HepG2 (cell line): ENCODE measurements at regions not wholly inside any gene's neighbourhood (a gene's known extent, or its start where the extent isn't known, plus 50 kb on each side); places are given as distances from the start of the nearest gene placed in this dataset.

Experiments
- ATAC-seq: fragments of 200-7000 bp; cut with Tn5 transposase; 3 replicates; pipeline ENCODE4 v1.9.1; 2020; ENCODE audit warnings: mild to moderate bottlenecking, moderate library complexity
- BruUV-seq: library from RNA; stranded (reverse); fragments of 400-500 nt; replicated peaks from 2 replicates; lab custom pipeline; 2021; lab: Mats Ljungman, UMichigan
- CTCF ChIA-PET: fragments of 300-600 bp; formaldehyde crosslinking; extraction: SDS; loops from one replicate; lab custom pipeline; 2021; ENCODE audit warnings: low total read pairs, inconsistent platforms, low intra/inter-chr PET ratio; lab: Yijun Ruan, JAX
- POLR2A ChIA-PET: fragments of 350-600 bp; sonication (Branson Sonifier 250); formaldehyde crosslinking; loops from one replicate; lab custom pipeline; 2020; ENCODE audit warnings: antibody characterized with exemption, inconsistent platforms; lab: Yijun Ruan, JAX
- DNase-seq: peaks from one replicate; pipeline ENCODE4 v3.0.0-alpha.2; 2015; ENCODE audit warnings: low spot score
- FAIRE-seq: peaks from 3 replicates; lab custom pipeline; 2011; peaks lifted over from hg19 to GRCh38; lab: Jason Lieb, UNC
- H2AFZ ChIP-seq: one replicate; pipeline ENCODE4 v1.6.1; 2011; ENCODE audit warnings: low read length, inconsistent platforms
- H3K27ac ChIP-seq: fragments of 300-600 bp; 3 replicates; pipeline ENCODE4 v1.8.0; 2011; ENCODE audit warnings: mixed run types, mild to moderate bottlenecking, mixed read lengths, low read length, inconsistent platforms; ENCODE audit not compliant: insufficient read depth; ENCODE audit errors: extremely low read length
- H3K27me3 ChIP-seq, 2 experiments: fragments of 200-600 bp in 1 of 2; 2 replicates in 1 of 2; 3 replicates in 1 of 2; pipeline versions ENCODE4 v1.6.0 to v1.8.0; 2011; ENCODE audit warnings: low read length in 2 of 2, mild to moderate bottlenecking in 2 of 2, moderate library complexity in 2 of 2, inconsistent platforms in 1 of 2; ENCODE audit not compliant: insufficient read depth in 2 of 2, control insufficient read depth in 1 of 2
- H3K36me3 ChIP-seq, 2 experiments: fragments of 200-600 bp in 1 of 2; replicated peaks in 1 of 2; 2 replicates in 1 of 2; 3 replicates in 1 of 2; pipeline versions ENCODE4 v1.5.1 to v1.8.0; 2011; ENCODE audit warnings: low read length in 2 of 2, inconsistent platforms in 1 of 2; ENCODE audit not compliant: insufficient read depth in 2 of 2, control insufficient read depth in 1 of 2
- H3K4me1 ChIP-seq: 2 replicates; pipeline ENCODE4 v1.5.1; 2012; ENCODE audit warnings: low read length, inconsistent platforms; ENCODE audit not compliant: insufficient read depth
- H3K4me2 ChIP-seq: 2 replicates; pipeline ENCODE4 v1.6.0; 2011; ENCODE audit warnings: low read depth, low read length, inconsistent platforms
- H3K4me3 ChIP-seq, 3 experiments: fragments of 200-600 bp in 1 of 3; sonication (generic), shearing (Covaris generic) in 1 of 3; replicated peaks in 1 of 3; 2 replicates each; pipeline ENCODE4 v1.5.1; 2011 to 2016; ENCODE audit warnings: low read length in 3 of 3, inconsistent platforms in 2 of 3, low read depth in 2 of 3, mild to moderate bottlenecking in 2 of 3, control low read depth in 1 of 3, mixed read lengths in 1 of 3; ENCODE audit not compliant: insufficient read depth in 1 of 3
- H3K79me2 ChIP-seq: one replicate; pipeline ENCODE4 v1.6.1; 2011; ENCODE audit warnings: low read length, inconsistent platforms; ENCODE audit not compliant: insufficient read depth
- H3K9ac ChIP-seq: 2 replicates; pipeline ENCODE4 v1.6.0; 2011; ENCODE audit warnings: mild to moderate bottlenecking, low read depth, low read length, inconsistent platforms; ENCODE audit not compliant: insufficient read depth
- H3K9me3 ChIP-seq: 2 replicates; pipeline ENCODE4 v1.5.1; 2012; ENCODE audit warnings: mild to moderate bottlenecking, low read length
- H4K20me1 ChIP-seq: 2 replicates; pipeline ENCODE4 v1.6.0; 2011; ENCODE audit warnings: inconsistent platforms, mild to moderate bottlenecking, low read length, moderate library complexity; ENCODE audit not compliant: insufficient read depth
- BHLHE40 ChIP-seq: IDR thresholded peaks from 2 replicates; pipeline ENCODE4 v1.6.1; 2011; ENCODE audit warnings: low read length, improper control_type of control experiment
- FOXP1 ChIP-seq, 2 experiments: fragments of 450-650 bp in 1 of 2; IDR thresholded peaks; 2 replicates each; pipeline ENCODE4 v1.6.1; 2017 to 2018; ENCODE audit warnings: antibody characterized with exemption in 1 of 2
- HMG20A ChIP-seq: IDR thresholded peaks from 2 replicates; pipeline ENCODE4 v1.6.1; 2016; ENCODE audit warnings: borderline replicate concordance
- MED8 ChIP-seq: sonication (generic); formaldehyde crosslinking; IDR thresholded peaks from 2 replicates; pipeline ENCODE4 v1.8.1; 2023; ENCODE audit warnings: mild to moderate bottlenecking, missing genetic modification reagents; ENCODE audit not compliant: insufficient replicate concordance
- ZNF713 ChIP-seq: sonication (generic); formaldehyde crosslinking; IDR thresholded peaks from 2 replicates; pipeline ENCODE4 v1.4.0; 2020; ENCODE audit warnings: mild to moderate bottlenecking, missing genetic modification reagents
- ZNF761 ChIP-seq: sonication (generic); formaldehyde crosslinking; conservative IDR thresholded peaks from 2 replicates; pipeline ENCODE4 v1.4.0; 2020; ENCODE audit warnings: mild to moderate bottlenecking, missing genetic modification reagents
- WGBS: methylation state at CpG from one replicate; pipeline ENCODE4 v1.1.6; 2017; ENCODE audit warnings: low lambda C conversion rate; 5-methylcytosine and 5-hydroxymethylcytosine counted together
- in situ Hi-C: cut with HindIII; loops from 2 replicates; pipeline ENCODE4 v1.10.0; 2017; ENCODE audit warnings: low pct_unique_long_range_greater_than_20kb; ENCODE audit not compliant: extremely low pct_ligation_motif_present
- intact Hi-C: fragments of 100-400 bp; cut with micrococcal nuclease; formaldehyde crosslinking; loops from one replicate; pipeline ENCODE4 v1.10.0; 2022; ENCODE audit not compliant: unreplicated experiment
- TF ChIP-seq, protein P1 (sequence below): sonication (generic); formaldehyde crosslinking; IDR thresholded peaks from 2 replicates; pipeline ENCODE4 v1.4.0; 2020; ENCODE audit warnings: missing genetic modification reagents, low read depth, mild to moderate bottlenecking, borderline replicate concordance
- TF ChIP-seq, protein P2 (sequence below): sonication (generic); formaldehyde crosslinking; IDR thresholded peaks from 2 replicates; pipeline ENCODE4 v1.8.0; 2022; ENCODE audit warnings: mild to moderate bottlenecking, missing genetic modification reagents, borderline replicate concordance

GRCh38 chrX:55144697-55145096 lies 55.9 kb downstream of the PAGE2 start:
- Histone ChIP-seq H3K4me2 (no peak overlapping the region), H3K4me1 (peaks cover 23% of the 10 kb centered on the region), H3K9ac (no peak overlapping the region), H2AFZ (no peak overlapping the region), H3K36me3 (no peaks in the 10 kb centered on the region), H3K79me2 (no peaks in the 10 kb centered on the region), H3K9me3 (no peaks in the 10 kb centered on the region), H3K27me3 (no peaks in the 10 kb centered on the region), H4K20me1 (no peaks in the 10 kb centered on the region), H3K27ac (no peak overlapping the region), H3K4me3 (no peak overlapping the region)
- ATAC-seq (no peak), DNase-seq (no peak), FAIRE-seq (no peak)
- ChIA-PET POLR2A (no interaction called here), CTCF (no interaction called here)
- in situ Hi-C loops (loop anchor here (25.0 kb wide), 1 partner anchor 568 kb away; the partner anchor contains the start of gene RRAGB), intact Hi-C loops (no loop called here)
- no TSS peak for BruUV-seq
- TF ChIP-seq FOXP1 (IDR thresholded peaks at IDR 0.05) = no peak
- TF ChIP-seq FOXP1 (CRISPR knock-in tag; IDR thresholded peaks at IDR 0.05) = no peak
- TF ChIP-seq HMG20A (CRISPR knock-in tag) = no peak
- TF ChIP-seq, protein P1, sequence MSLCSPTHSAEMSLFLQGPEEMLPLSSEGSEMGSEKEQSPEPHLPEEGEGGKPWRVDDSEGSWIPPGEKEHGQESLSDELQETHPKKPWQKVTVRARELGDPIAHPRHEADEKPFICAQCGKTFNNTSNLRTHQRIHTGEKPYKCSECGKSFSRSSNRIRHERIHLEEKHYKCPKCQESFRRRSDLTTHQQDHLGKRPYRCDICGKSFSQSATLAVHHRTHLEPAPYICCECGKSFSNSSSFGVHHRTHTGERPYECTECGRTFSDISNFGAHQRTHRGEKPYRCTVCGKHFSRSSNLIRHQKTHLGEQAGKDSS (CRISPR knock-in tag) = no peak
- no peak for TF ChIP-seq MED8 (CRISPR knock-in tag)
- TF ChIP-seq ZNF713 (CRISPR knock-in tag) = no peak
- no peak for TF ChIP-seq ZNF761 (CRISPR knock-in tag)
- TF ChIP-seq BHLHE40 = no peak
- TF ChIP-seq, protein P2, sequence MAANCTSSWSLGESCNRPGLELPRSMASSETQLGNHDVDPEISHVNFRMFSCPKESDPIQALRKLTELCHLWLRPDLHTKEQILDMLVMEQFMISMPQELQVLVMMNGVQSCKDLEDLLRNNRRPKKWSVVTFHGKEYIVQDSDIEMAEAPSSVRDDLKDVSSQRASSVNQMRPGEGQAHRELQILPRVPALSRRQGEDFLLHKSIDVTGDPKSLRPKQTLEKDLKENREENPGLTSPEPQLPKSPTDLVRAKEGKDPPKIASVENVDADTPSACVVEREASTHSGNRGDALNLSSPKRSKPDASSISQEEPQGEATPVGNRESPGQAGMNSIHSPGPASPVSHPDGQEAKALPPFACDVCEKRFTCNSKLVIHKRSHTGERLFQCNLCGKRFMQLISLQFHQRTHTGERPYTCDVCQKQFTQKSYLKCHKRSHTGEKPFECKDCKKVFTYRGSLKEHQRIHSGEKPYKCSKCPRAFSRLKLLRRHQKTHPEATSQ (CRISPR knock-in tag) = no peak
- WGBS = 84% methylated on average over 2 of the region's 2 CpGs
